ENCODE measurements at regions not wholly inside any gene's neighbourhood (a gene's known extent, or its start where the extent isn't known, plus 50 kb on each side); places are given as distances from the start of the nearest gene placed in this dataset.

GRCh38 chr21:30986965-30987364, 51.3 kb downstream of the KRTAP19-8 start:
- DNase-seq (ENCODE audit: low spot score), result no peak

GRCh38 chr21:30984889-30985288, 53.4 kb downstream of the KRTAP19-8 start:
- no peak for DNase-seq (ENCODE audit: low spot score)

GRCh38 chr21:30981403-30981802, 56.9 kb downstream of the KRTAP19-8 start:
- DNase-seq (ENCODE audit: low spot score), result no peak

- DNase-seq (ENCODE audit: low spot score), result no peak
Observed at GRCh38 chr21:30979054-30979453, 59.2 kb downstream of the KRTAP19-8 start.

- no peak for DNase-seq (ENCODE audit: low spot score)
Observed at GRCh38 chr21:30964283-30964682, 74.0 kb downstream of the KRTAP19-8 start.

GRCh38 chr21:30963502-30963901, 74.8 kb downstream of the KRTAP19-8 start:
- no peak for DNase-seq (ENCODE audit: low spot score)

GRCh38 chr21:30962013-30962412, 76.3 kb downstream of the KRTAP19-8 start:
- peak; percentile 3 for DNase-seq (ENCODE audit: low spot score)

GRCh38 chr21:30958741-30959140, 77.4 kb upstream of the KRTAP11-1 start:
- DNase-seq (ENCODE audit: low spot score), result no peak

GRCh38 chr21:30957010-30957409, 75.6 kb upstream of the KRTAP11-1 start:
- DNase-seq (ENCODE audit: low spot score), result no peak

GRCh38 chr21:30953605-30954004, 72.2 kb upstream of the KRTAP11-1 start:
- no peak for DNase-seq (ENCODE audit: low spot score)

- no peak for DNase-seq (ENCODE audit: low spot score)
Observed at GRCh38 chr21:30947141-30947540, 65.8 kb upstream of the KRTAP11-1 start.

GRCh38 chr21:30943920-30944319, 62.5 kb upstream of the KRTAP11-1 start:
- DNase-seq (ENCODE audit: low spot score), result no peak

GRCh38 chr21:30943243-30943642, 61.9 kb upstream of the KRTAP11-1 start:
- DNase-seq (ENCODE audit: low spot score), result no peak

- no peak for DNase-seq (ENCODE audit: low spot score)
Observed at GRCh38 chr21:30942192-30942591, 60.8 kb upstream of the KRTAP11-1 start.

GRCh38 chr21:30936207-30936606, 54.8 kb upstream of the KRTAP11-1 start:
- DNase-seq (ENCODE audit: low spot score), result no peak

GRCh38 chr21:30935889-30936168, 54.4 kb upstream of the KRTAP11-1 start:
- DNase-seq (ENCODE audit: low spot score), result no peak

GRCh38 chr21:30935121-30935888, 53.9 kb upstream of the KRTAP11-1 start:
- no peak for DNase-seq (ENCODE audit: low spot score)

- DNase-seq (ENCODE audit: low spot score), result no peak
Observed at GRCh38 chr21:30932686-30933085, 51.3 kb upstream of the KRTAP11-1 start.
